ENCODE measurements at regions not wholly inside any gene's neighbourhood (a gene's known extent, or its start where the extent isn't known, plus 50 kb on each side); places are given as distances from the start of the nearest gene placed in this dataset.

DNA sequence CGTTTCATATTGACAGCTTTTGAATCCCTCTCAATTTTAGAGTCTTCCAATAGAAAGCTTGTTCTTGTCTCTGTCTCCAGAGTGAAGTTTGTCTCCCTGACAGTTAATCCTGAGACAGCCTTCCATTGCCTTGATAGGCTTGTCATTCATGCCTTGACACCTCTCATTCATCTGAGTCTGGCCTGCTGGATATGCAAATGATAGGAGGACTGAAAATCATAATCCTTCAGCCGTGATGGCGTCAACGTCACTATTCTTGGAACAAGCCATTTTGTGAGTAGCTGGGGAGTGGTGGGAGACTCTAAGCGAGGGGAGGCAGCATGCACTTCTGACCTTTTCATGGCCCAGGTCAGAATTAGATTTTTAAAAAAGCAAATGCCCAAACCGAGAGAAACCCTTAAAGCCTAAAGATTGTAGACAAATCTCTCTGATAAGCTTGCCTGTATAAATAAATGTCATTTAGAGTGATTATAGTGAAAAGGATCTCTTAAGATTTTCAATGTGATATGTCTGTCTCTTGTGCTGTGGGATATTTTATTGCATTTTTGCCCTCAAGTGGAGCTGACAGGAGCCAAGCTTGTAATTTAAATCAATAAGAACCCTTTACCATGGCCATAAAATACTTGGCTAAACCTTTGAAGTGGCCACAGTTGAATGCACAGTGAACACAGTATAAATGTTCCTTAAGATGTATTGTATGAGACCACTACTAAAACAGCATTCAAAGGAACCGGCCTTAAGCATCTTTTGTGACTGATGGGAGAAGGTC, 148.8 kb downstream of the SNX10 start:
- no peaks in the 10 kb centered on the region for H3K36me3 ChIP-seq
- 85 to 86% methylated on average over 7 of the region's 7 CpGs for WGBS, 2 donors

DNA sequence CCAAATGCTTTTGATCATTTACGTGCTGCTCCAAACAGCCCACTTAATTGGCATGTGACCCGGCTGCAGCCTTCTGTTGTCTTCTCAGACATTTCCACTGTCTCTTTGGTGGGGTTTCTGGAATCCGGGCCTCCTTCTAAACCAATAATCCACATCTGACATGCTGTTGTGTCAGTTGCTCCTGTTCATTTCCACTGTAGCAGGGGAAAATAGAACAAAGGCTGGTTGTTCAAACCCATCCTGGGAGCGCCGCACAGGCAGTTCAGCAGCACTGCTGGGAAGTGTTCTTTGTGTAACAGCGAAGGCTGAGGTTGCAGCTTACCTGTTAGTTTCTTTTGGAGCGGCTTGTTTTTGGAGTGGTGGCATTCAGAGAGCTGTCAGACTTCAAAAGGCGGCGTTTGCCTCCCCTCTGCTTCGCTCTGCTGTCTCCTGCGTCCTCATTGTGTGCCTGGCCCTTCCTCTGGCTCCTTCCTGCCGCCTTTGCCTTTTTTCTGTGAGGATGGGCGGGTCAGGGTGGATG, 149.4 kb downstream of the SNX10 start:
- H3K36me3 ChIP-seq, result no peaks in the 10 kb centered on the region
- ATAC-seq, result no peak

More for the DNA sequence above, 148.8 kb downstream of the SNX10 start:
- TF ChIP-seq, protein P1, sequence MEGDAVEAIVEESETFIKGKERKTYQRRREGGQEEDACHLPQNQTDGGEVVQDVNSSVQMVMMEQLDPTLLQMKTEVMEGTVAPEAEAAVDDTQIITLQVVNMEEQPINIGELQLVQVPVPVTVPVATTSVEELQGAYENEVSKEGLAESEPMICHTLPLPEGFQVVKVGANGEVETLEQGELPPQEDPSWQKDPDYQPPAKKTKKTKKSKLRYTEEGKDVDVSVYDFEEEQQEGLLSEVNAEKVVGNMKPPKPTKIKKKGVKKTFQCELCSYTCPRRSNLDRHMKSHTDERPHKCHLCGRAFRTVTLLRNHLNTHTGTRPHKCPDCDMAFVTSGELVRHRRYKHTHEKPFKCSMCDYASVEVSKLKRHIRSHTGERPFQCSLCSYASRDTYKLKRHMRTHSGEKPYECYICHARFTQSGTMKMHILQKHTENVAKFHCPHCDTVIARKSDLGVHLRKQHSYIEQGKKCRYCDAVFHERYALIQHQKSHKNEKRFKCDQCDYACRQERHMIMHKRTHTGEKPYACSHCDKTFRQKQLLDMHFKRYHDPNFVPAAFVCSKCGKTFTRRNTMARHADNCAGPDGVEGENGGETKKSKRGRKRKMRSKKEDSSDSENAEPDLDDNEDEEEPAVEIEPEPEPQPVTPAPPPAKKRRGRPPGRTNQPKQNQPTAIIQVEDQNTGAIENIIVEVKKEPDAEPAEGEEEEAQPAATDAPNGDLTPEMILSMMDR (IDR thresholded peaks at IDR 0.05), result no peak
- ATAC-seq (no peak), DNase-seq (no peak)
- H3K9me3 ChIP-seq, result no peaks in the 10 kb centered on the region
- no peaks in the 10 kb centered on the region for H3K4me1 ChIP-seq
- H3K27ac ChIP-seq, result no peak overlapping the region
- intact Hi-C loops (cut with DNase I), result no loop called here
- H3K4me3 ChIP-seq, result no peak overlapping the region
- peaks cover 0 to 19% (median 0%) of the 10 kb centered on the region in 7 donors for H3K27me3 ChIP-seq

DNA sequence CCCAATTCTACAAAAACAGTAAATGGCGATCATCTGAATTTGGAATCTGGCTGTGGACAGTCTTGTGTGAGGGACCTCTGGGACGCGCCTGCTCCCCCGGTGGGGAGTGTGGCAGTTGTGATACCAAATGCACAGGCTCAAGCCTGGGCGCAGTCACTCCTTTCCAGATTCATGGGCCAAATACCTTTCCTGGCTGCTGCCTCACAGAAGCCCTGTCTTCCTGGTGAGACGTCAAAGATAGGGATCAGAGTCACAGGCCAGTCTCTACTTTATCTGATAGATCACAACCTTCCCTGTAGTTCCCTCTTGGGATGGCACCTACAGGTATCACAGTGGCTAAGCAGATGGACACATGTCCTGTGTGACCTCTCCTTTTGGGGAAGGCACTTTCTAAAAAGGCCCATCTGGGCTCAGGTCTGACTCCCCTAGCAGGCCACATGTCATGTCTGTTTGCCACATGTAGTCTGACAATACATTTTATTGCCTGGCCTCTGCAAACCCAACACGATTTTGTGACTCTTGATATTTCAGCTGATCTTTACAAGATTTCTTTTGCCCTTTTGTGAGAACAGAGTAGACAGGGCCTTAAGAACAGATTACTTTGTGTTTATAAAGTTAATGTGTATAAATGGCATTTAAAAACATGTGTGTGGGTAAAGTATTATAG, 150.1 kb downstream of the SNX10 start:
- Histone ChIP-seq H3K4me3 (no peak overlapping the region), H3K36me3 (no peaks in the 10 kb centered on the region), H3K27ac (no peak overlapping the region), H3K9me3 (no peaks in the 10 kb centered on the region), H3K27me3 (peaks cover 0 to 20% (median 0%) of the 10 kb centered on the region in 7 donors), H3K4me1 (no peaks in the 10 kb centered on the region)
- ATAC-seq, result no peak
- WGBS, 2 donors, result 83 to 86% methylated on average over 7 of the region's 7 CpGs
- TF ChIP-seq, protein P1 (IDR thresholded peaks at IDR 0.05), result no peak
- intact Hi-C loops (cut with DNase I), result no loop called here
- no peak for DNase-seq

More for the DNA sequence above, 149.4 kb downstream of the SNX10 start:
- TF ChIP-seq, protein P1 (IDR thresholded peaks at IDR 0.05), result no peak
- intact Hi-C loops (cut with DNase I), result no loop called here
- Histone ChIP-seq H3K9me3 (no peaks in the 10 kb centered on the region), H3K27ac (no peak overlapping the region), H3K27me3 (peaks cover 0 to 20% (median 0%) of the 10 kb centered on the region in 7 donors), H3K4me1 (no peaks in the 10 kb centered on the region), H3K4me3 (no peak overlapping the region)
- WGBS, 2 donors, result 70 to 71% methylated on average over 13 of the region's 13 CpGs
- no peak for DNase-seq

DNA sequence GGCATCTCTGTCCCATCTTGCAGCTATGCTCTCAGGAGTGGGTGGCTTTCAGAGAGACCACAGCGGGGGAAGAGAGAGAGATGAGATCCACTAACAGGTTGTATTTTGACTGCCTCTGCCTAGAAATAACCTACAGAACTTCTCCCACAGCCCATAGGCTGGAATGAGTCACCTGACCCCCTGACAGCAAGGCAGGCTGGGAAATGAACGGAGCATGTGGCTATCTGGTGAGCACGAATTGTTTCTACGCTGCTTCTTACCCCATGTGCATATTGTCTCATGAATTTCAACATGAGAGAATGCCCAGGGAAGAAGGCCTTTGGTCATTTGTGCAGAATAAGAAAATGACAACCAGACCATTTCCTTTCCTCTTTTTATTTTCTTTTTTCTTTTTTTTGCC, 151.3 kb downstream of the SNX10 start:
- peaks cover 0 to 20% (median 0%) of the 10 kb centered on the region in 7 donors for H3K27me3 ChIP-seq
- H3K36me3 ChIP-seq, result no peaks in the 10 kb centered on the region
- ATAC-seq (no peak), DNase-seq (no peak)
- 97 to 98% methylated on average over 4 of the region's 4 CpGs for WGBS, 2 donors
- TF ChIP-seq, protein P1 (IDR thresholded peaks at IDR 0.05), result no peak
- no peak overlapping the region for H3K4me3 ChIP-seq
- no peak overlapping the region for H3K27ac ChIP-seq
- H3K4me1 ChIP-seq, result no peaks in the 10 kb centered on the region
- intact Hi-C loops (cut with DNase I), result no loop called here
- H3K9me3 ChIP-seq, result no peaks in the 10 kb centered on the region

Data from heart right ventricle (tissue), 16 donors.